ENCODE measurements at regions not wholly inside any gene's neighbourhood (a gene's known extent, or its start where the extent isn't known, plus 50 kb on each side); places are given as distances from the start of the nearest gene placed in this dataset.
A peak's percentile ranks its signal among the peaks of the same experiment; 100 is the strongest.

- no peak overlapping the region for H3K4me3 ChIP-seq (ENCODE audit: low read depth, low read length)
- no peak for DNase-seq (ENCODE audit: low read depth)
- no peak for TF ChIP-seq CTCF (IDR thresholded peaks at IDR 0.05; ENCODE audit: insufficient read depth, low read length)
These were observed 517.0 kb upstream of the PAPPA start for GRCh38 chr9:115636596-115636995.

- no peak overlapping the region for H3K4me3 ChIP-seq (ENCODE audit: low read depth, low read length)
- TF ChIP-seq CTCF (IDR thresholded peaks at IDR 0.05; ENCODE audit: insufficient read depth, low read length), result no peak
- peak; percentile 64 for DNase-seq (ENCODE audit: low read depth)
These were observed 515.9 kb upstream of the PAPPA start for GRCh38 chr9:115637661-115638060.

- no peak overlapping the region for H3K4me3 ChIP-seq (ENCODE audit: low read depth, low read length)
- TF ChIP-seq CTCF (IDR thresholded peaks at IDR 0.05; ENCODE audit: insufficient read depth, low read length), result no peak
- DNase-seq (ENCODE audit: low read depth), result peak; percentile 74
These were observed 512.7 kb upstream of the PAPPA start for GRCh38 chr9:115640887-115641286.

GRCh38 chr9:115642285-115642684 is 511.3 kb upstream of the PAPPA start:
- DNase-seq (ENCODE audit: low read depth), result no peak
- no peak overlapping the region for H3K4me3 ChIP-seq (ENCODE audit: low read depth, low read length)
- no peak for TF ChIP-seq CTCF (IDR thresholded peaks at IDR 0.05; ENCODE audit: insufficient read depth, low read length)

- DNase-seq (ENCODE audit: low read depth), result no peak
- no peak for TF ChIP-seq CTCF (IDR thresholded peaks at IDR 0.05; ENCODE audit: insufficient read depth, low read length)
- no peak overlapping the region for H3K4me3 ChIP-seq (ENCODE audit: low read depth, low read length)
These were observed 509.5 kb upstream of the PAPPA start for GRCh38 chr9:115643948-115644727.

GRCh38 chr9:115649991-115650472 is 503.6 kb upstream of the PAPPA start:
- peak; percentile 97 for DNase-seq (ENCODE audit: low read depth)
- TF ChIP-seq CTCF (IDR thresholded peaks at IDR 0.05; ENCODE audit: insufficient read depth, low read length), result no peak
- H3K4me3 ChIP-seq (ENCODE audit: low read depth, low read length), result no peak overlapping the region

All from fibroblast of the aortic adventitia (primary cell).